ENCODE measurements at regions not wholly inside any gene's neighbourhood (a gene's known extent, or its start where the extent isn't known, plus 50 kb on each side); places are given as distances from the start of the nearest gene placed in this dataset.
"Not testable (repeated sequence)": the region's sequence is repeated elsewhere in the genome, so short reads cannot be mapped to it uniquely, and the experiment has no call there.

DNA sequence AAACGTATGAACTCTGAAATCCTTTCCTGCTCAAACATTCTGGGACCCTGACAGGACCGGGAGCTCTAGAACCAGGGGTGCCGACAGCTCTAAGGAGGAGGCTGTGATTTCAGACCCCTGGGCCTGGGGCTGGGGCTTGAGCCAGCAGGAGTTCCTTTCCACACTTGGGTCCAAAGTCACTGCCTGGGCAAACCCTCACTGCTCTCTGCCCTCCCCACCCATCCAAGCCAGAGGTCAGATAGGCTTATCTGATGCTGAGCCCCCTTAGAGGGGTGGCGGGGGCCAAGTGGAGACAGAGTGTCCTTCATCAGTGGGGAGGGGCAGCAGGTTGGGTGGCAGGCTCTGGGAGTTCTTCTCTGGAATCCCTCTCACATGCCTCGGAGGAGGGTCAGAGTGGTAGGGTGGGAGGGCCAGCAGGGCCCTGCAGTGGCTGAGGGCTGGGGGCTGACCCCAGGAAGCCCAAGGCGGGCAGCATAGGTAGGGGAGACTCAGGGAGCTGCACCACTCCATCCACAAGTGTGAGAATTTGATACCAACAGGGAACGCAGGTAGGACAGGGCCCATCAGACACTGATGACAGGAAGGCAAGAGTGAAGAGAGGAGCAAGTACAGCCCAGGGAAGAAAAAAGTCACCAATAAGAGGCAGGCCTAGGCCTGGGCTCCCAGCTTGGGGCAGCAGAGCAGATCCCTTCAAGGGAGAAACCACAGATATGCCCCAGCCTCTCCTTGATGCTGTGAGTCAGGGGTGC, 121.0 kb downstream of the MRPL14 start:
- intact Hi-C loops (cut with micrococcal nuclease), result no loop called here
- Mint-ChIP-seq H3K4me3 (no peak overlapping the region), H3K27me3 (peaks cover 39% of the 10 kb centered on the region), H3K4me1 (no peaks in the 10 kb centered on the region), H3K27ac (no peak overlapping the region), H3K9me3 (no peaks in the 10 kb centered on the region), H3K36me3 (ENCODE audit: low read depth) (no peaks in the 10 kb centered on the region)
- no peak for DNase-seq

- intact Hi-C loops (cut with micrococcal nuclease), result no loop called here
- Mint-ChIP-seq H3K27me3 (peaks cover 38% of the 10 kb centered on the region), H3K4me1 (peaks cover under 1% of the 10 kb centered on the region), H3K36me3 (ENCODE audit: low read depth) (no peaks in the 10 kb centered on the region), H3K27ac (no peak overlapping the region), H3K9me3 (no peaks in the 10 kb centered on the region), H3K4me3 (no peak overlapping the region)
- no peak for DNase-seq
These were observed 121.7 kb downstream of the MRPL14 start for GRCh38 chr6:44005507-44005903.

DNA sequence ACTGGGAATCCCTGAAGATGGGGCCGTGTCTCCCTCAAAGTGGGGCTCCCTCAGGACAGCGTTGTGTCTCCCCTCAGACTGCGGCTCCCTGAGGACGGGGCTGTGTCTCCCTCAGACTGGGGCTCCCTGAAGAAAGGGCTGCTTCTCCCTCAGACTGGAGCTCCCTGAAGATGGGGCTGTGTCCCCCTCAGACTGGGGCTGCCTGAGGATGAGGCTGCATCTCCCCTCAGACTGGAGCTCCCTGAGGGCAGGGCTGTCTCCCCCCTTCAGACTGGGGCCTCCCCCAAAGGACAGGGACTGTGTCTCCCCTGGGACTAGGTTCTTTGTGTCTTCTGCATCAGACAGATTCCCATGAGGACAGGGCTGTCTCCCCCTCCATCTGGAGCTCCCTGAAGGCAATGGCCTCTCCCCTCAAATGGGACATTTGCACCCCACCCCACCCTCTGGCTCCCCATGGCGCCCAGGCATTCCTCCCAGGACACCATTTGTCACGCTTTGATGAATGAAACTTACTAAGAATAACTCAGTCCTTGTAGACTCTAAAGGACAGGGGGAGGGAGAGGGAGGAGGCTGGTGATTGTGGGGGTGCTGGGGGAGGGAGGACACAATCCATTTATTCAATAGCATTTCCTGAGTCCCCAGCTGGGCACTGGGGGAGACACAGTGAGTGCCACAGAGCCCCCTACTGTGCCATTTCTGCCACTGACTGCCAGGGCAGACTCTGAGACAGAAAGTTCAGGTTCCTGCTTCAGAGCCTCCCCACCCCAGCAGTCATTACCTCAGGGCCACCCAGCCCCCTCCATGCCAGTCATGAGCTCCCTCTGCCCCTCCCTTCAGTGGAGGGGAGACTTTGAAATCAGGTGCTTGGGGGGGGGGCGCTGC, 122.4 kb downstream of the MRPL14 start:
- no peaks in the 10 kb centered on the region for H3K36me3 Mint-ChIP-seq (ENCODE audit: low read depth)
- DNase-seq, result no peak
- H3K9me3 Mint-ChIP-seq, result no peaks in the 10 kb centered on the region

GRCh38 chr6:44004136-44004535, 123.1 kb downstream of the MRPL14 start:
- Mint-ChIP-seq H3K4me1 (peaks cover 4% of the 10 kb centered on the region), H3K9me3 (no peaks in the 10 kb centered on the region), H3K36me3 (ENCODE audit: low read depth) (no peaks in the 10 kb centered on the region), H3K27me3 (peaks cover 35% of the 10 kb centered on the region), H3K27ac (no peak overlapping the region), H3K4me3 (peak overlapping the region; percentile 32)
- intact Hi-C loops (cut with micrococcal nuclease), result no loop called here
- DNase-seq, result no peak

More for the DNA sequence above, 122.4 kb downstream of the MRPL14 start:
- Mint-ChIP-seq H3K4me1 (peaks cover 4% of the 10 kb centered on the region), H3K4me3 (no peak overlapping the region), H3K27ac (no peak overlapping the region), H3K27me3 (peaks cover 38% of the 10 kb centered on the region)
- intact Hi-C loops (cut with micrococcal nuclease), result no loop called here

DNA sequence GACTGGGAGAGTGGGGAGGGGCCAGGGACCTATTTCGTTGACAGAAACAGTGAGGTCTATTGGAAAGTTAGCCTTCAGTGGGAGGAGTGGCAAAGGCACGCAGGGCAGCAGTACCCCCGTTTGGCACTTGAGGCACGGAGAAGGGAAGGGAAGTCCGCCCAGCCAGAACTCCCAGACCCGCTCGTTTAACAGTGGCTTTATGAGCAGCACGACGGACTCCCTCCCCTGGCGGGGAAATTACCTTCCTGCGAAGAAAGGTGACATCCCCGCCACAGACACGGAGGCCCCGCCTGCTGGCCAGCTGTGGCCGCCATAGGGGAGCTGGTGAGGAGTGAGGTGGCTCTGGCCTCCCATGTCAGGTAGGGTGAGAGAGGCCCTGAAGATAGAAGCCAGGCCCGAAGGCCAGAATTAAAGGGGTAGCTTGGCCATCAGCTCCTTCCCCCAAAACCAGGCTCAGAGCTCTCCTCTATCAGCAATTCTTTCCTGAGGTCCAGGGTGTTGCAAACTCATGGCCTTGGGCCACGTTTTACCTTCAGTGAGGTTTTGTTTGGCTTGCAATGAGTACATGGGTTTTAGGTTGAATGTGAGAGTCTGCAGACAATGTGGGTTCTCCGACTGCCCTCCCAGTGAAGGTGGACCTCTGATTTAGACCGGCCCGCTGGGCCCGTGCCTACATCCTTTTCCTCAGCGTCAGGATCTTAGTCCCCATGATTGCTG, 123.7 kb downstream of the MRPL14 start:
- Mint-ChIP-seq H3K4me1 (peaks cover 4% of the 10 kb centered on the region), H3K27ac (no peak overlapping the region), H3K27me3 (peaks cover 31% of the 10 kb centered on the region), H3K4me3 (peak overlapping the region; percentile 74), H3K36me3 (ENCODE audit: low read depth) (no peaks in the 10 kb centered on the region), H3K9me3 (no peaks in the 10 kb centered on the region)
- intact Hi-C loops (cut with micrococcal nuclease), result no loop called here
- DNase-seq, result no peak

DNA sequence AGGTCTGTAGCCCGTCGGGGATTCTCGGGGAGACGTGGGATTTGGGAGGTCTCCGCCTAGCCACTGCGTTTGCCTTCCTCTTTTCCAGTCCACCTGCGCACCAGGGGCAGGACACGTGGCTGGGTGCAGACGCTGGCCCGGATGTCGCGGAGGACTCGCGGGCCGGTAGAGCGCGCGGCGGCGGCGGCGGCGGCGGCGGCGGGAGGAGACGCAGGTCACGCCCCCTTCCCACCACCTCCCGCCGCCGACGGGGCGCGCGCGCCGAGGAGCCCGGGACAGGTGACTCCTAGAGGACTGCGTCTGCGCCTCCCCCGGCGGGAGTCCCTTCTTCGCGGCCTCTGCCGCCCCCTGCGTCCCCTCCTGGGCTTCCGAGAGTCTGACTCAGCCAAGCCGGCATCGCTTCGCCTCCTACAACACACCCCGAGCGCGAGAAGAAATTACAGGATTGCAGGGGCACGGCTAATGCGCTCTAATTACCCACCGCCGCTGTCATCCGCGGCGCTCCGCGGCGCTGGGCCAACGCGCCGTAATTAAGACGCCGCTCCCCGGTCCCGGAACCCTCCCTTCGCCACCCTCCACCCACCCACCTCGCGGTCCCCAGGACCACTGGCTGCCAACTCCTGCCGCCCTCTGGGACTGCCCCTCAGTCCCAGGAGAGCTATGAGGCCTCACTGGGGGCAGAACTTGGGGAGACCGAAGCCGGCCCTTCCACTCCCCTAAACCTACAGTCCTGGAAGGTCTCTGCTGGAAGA, 124.5 kb downstream of the MRPL14 start:
- Mint-ChIP-seq H3K27ac (peak overlapping the region; percentile 29), H3K9me3 (no peaks in the 10 kb centered on the region), H3K36me3 (ENCODE audit: low read depth) (no peaks in the 10 kb centered on the region), H3K4me1 (peaks cover 4% of the 10 kb centered on the region), H3K4me3 (peak overlapping the region; percentile 74), H3K27me3 (peaks cover 29% of the 10 kb centered on the region)
- peak; percentile 88 for DNase-seq
- intact Hi-C loops (cut with micrococcal nuclease), result no loop called here

GRCh38 chr6:44002067-44002592, 125.1 kb downstream of the MRPL14 start:
- Mint-ChIP-seq H3K9me3 (no peaks in the 10 kb centered on the region), H3K4me3 (peak overlapping the region; percentile 74), H3K27me3 (peaks cover 29% of the 10 kb centered on the region), H3K27ac (peak overlapping the region; percentile 29), H3K36me3 (ENCODE audit: low read depth) (no peaks in the 10 kb centered on the region), H3K4me1 (peaks cover 4% of the 10 kb centered on the region)
- intact Hi-C loops (cut with micrococcal nuclease), result no loop called here
- no peak for DNase-seq

DNA sequence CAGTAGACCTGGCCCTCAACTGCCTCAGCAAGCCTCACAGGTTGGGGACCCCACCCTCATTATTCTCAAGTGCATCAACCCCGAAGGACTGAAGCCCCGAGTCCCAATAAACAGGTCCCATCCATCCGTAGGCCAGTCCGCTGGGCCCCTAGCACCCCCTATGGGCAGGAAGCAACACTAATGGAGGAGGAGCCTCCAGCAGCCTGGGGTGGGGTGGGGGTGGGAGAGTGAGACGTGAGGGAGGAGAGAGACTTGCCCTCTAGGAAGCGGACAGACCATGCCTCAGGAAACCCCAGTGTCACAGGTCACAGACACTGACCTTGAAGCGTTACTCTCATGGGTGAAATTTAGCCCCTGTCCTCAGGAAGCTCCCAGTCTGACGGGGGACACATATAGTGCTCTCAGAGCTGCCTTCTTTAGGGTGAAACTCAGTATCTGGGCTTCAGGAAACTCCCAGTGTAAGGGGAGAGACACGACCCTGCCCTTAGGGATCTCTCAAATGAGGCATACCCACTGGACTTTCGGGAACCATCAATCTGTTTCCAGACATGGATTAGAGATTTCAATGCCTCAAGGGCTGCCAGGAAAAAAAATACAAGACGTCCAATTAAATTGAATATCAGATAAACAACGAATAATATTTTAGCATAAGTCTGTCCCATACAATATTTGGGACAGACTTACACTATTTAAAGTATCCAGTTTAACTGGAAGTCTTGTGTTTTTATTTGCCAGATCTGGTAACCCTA, 125.8 kb downstream of the MRPL14 start:
- peak overlapping the region; percentile 37 for H3K27ac Mint-ChIP-seq
- H3K9me3 Mint-ChIP-seq, result no peaks in the 10 kb centered on the region
- DNase-seq, result peak; percentile 67
- no peaks in the 10 kb centered on the region for H3K36me3 Mint-ChIP-seq (ENCODE audit: low read depth)
- H3K4me1 Mint-ChIP-seq, result peaks cover 4% of the 10 kb centered on the region
- peaks cover 27% of the 10 kb centered on the region for H3K27me3 Mint-ChIP-seq
- H3K4me3 Mint-ChIP-seq, result peak overlapping the region; percentile 62
- intact Hi-C loops (cut with micrococcal nuclease), result loop anchor here (2.0 kb wide), 2 partner anchors 71 to 231 kb away; partner anchors contain the start of gene VEGFA

- DNase-seq, result peak; percentile 74
- Mint-ChIP-seq H3K9me3 (no peaks in the 10 kb centered on the region), H3K36me3 (ENCODE audit: low read depth) (no peaks in the 10 kb centered on the region), H3K4me3 (peak overlapping the region; percentile 76), H3K27ac (peak overlapping the region; percentile 84), H3K4me1 (peaks cover 4% of the 10 kb centered on the region), H3K27me3 (peaks cover 26% of the 10 kb centered on the region)
- intact Hi-C loops (cut with micrococcal nuclease), result loop anchor here (2.0 kb wide), 2 partner anchors 72 to 230 kb away; partner anchors contain the start of gene VEGFA
These were observed 126.9 kb downstream of the MRPL14 start for GRCh38 chr6:44000164-44000842.

- Mint-ChIP-seq H3K36me3 (ENCODE audit: low read depth) (no peaks in the 10 kb centered on the region), H3K4me1 (peaks cover 4% of the 10 kb centered on the region), H3K27me3 (peaks cover 23% of the 10 kb centered on the region), H3K4me3 (no peak overlapping the region), H3K27ac (peak overlapping the region; percentile 71), H3K9me3 (no peaks in the 10 kb centered on the region)
- intact Hi-C loops (cut with micrococcal nuclease), result loop anchor here (2.0 kb wide), 2 partner anchors 73 to 229 kb away; partner anchors contain the start of gene VEGFA
- no peak for DNase-seq
These were observed 127.6 kb downstream of the MRPL14 start for GRCh38 chr6:43999628-44000027.

- H3K27ac Mint-ChIP-seq; H3K4me1 Mint-ChIP-seq; H3K9me3 Mint-ChIP-seq; H3K36me3 Mint-ChIP-seq (ENCODE audit: low read depth); intact Hi-C loops (cut with micrococcal nuclease); DNase-seq; H3K4me3 Mint-ChIP-seq: not testable (repeated sequence)
- peaks cover 16% of the 10 kb centered on the region for H3K27me3 Mint-ChIP-seq
These were observed 128.5 kb downstream of the MRPL14 start for GRCh38 chr6:43998592-43999243.
